HG03439 (cell line): ENCODE measurements at regions not wholly inside any gene's neighbourhood (a gene's known extent, or its start where the extent isn't known, plus 50 kb on each side); places are given as distances from the start of the nearest gene placed in this dataset.
"Not testable (repeated sequence)": the region's sequence is repeated elsewhere in the genome, so short reads cannot be mapped to it uniquely, and the experiment has no call there.

Experiments
- ATAC-seq: cut with Tn5 transposase; IDR thresholded peaks from one replicate; pipeline ENCODE4 v1.9.1; 2021; ENCODE audit warnings: mild to moderate bottlenecking, moderate library complexity; ENCODE audit not compliant: unreplicated experiment

GRCh38 chr15:20348291-20348899 lies 193.2 kb downstream of the GOLGA6L6 start:
- no peak for ATAC-seq

- ATAC-seq, result no peak
These were observed 195.4 kb downstream of the GOLGA6L6 start for GRCh38 chr15:20346082-20346805.

DNA sequence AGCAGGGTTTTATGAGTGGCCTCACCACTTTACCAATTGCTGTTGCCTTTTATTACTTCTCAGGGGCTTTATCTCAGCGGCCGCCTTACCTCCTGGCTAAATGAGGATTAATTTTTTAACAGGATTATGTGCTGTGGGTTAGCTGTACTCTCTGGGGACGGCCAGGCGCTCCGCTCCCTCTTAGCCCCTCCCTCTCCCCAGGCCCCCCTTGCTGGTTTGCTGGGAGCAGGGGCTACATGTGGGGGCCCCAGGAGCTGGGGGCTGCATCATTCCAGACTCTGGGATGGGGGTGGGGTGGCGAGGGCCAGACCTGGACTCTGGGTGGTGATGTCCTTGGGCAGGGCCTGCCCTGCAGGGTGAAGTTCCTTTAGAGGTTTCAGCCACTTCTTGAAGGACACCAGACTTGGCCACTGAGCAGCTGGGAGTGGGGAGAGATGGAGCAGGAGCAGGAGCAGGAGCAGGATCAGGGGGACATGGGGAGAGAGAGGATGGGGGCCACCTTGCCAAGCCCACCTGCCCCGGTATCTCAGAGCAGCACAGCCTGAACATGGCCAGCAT lies 196.1 kb downstream of the GOLGA6L6 start:
- no peak for ATAC-seq

DNA sequence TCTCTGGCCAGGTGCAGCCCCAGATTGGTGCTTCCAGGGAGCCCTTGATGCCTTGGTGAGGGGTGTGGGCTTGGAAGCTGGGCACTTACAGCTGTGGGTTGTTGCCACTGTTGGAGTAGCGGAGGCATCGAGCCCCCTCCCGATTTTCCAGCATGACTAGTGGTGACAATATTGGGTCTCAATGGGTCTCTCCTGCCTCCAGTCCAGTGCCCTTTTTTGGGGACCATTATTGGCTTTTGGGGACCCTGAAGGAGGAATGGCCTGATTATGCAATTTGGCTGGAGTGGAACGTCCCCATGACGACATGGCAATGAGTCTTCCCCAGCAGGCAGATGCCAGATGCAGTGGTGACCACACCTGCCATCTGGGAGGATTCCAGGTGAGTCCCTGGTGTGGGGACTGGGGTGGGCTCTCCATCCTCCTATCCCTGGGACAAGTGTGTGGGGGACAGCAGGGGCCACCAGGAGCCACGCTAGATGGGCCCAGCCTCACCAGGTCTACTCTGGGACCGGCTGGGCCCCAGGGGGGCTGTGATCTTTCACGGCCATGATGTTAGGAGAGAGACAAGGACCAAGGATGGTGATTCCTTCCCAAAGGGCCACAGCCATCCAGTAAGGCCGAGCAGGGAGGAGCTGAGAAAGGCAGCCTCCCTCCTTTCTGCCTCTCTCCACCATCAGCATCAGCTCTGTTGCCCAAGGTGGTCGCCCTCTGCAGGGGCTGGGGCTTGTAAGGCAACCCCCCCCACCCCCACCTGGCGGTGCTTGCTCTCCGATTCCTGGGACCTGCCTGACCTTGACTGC lies 196.8 kb downstream of the GOLGA6L6 start:
- no peak for ATAC-seq

GRCh38 chr15:20343395-20344211 lies 198.0 kb downstream of the GOLGA6L6 start:
- ATAC-seq, result not testable (repeated sequence)

DNA sequence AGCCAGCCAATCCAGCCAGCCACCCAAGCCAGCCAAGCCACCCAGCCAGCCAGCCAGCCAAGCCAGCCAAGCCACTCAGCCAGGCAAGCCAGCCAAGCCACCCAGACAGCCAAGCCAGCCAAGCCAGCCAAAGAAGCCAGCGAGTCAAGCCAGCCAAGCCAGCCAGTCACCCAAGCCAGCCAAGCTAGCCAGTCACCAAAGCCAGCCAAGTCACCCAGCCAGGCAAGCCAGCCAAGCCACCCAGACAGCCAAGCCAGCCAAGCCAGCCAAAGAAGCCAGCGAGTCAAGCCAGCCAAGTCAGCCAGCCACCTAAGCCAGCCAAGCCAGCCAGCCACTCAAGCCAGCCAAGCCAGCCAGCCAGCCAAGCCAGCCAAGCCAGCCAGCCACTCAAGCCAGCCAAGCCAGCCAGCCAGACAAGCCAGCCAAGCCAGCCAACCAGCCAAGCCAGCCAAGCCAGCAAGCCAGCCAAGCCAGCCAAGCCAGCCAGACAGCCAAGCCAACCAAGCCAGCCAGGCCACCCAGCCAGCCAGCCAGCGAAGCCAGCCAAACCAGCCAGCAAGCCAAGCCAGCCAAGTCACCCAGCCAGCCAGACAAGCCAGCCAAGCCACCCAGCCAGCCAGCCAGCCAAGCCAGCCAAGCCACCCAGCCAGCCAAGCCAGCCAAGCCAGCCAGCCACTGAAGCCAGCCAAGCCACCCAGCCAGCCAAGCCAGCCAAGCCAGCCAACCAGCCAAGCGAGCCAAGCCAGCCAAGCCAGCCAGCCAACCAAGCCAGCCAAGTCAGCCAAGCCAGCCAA lies 198.8 kb downstream of the GOLGA6L6 start:
- ATAC-seq, result not testable (repeated sequence)

- ATAC-seq, result no peak
These were observed 199.5 kb downstream of the GOLGA6L6 start for GRCh38 chr15:20341901-20342600.

- ATAC-seq, result no peak
These were observed 200.5 kb downstream of the GOLGA6L6 start for GRCh38 chr15:20340931-20341661.

GRCh38 chr15:20340331-20340811 lies 201.2 kb downstream of the GOLGA6L6 start:
- ATAC-seq, result no peak

- not testable (repeated sequence) for ATAC-seq
These were observed 202.4 kb downstream of the GOLGA6L6 start for GRCh38 chr15:20339086-20339791.

DNA sequence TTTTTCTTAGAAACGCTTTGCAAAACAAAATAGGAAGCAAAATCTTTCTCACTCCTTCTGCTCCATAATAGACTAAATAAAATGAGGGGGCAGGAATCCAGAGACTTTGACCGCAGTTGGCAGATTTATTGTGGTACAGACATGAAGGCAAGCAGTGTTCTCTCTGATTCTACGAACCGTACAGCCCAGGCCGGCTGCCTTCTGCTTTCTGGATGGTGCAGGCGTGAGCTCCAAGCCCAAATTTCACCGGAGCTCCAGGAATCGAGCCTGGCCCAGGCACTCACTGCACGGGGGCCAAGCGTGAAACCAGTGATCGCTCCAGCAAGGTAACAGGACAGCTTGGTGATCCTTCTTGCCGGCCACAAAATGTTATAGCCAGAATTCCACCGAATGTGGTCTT lies 202.9 kb downstream of the GOLGA6L6 start:
- ATAC-seq, result not testable (repeated sequence)

GRCh38 chr15:20337238-20337637 lies 204.4 kb downstream of the GOLGA6L6 start:
- not testable (repeated sequence) for ATAC-seq

DNA sequence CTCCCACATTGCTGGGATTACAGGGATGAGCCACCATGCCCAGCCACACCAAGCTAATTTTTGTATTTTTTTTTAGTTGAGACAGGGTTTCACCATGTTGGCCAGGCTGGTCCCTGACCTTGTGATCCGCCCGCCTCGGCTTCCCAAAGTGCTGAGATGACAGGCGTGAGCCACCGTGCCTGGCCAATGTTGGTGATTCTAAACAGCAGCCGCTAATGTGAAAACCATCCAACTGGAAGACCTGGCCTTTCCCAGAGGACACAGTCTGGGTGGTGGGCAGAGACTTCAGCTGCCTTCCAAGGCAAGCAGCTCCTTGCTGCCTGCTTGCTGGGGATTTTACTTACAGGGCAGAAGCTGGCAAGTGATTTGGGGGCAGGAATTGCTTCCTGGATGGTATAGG lies 207.1 kb downstream of the GOLGA6L6 start:
- not testable (repeated sequence) for ATAC-seq

GRCh38 chr15:20325751-20326150 lies 215.8 kb downstream of the GOLGA6L6 start:
- not testable (repeated sequence) for ATAC-seq

- not testable (repeated sequence) for ATAC-seq
These were observed 224.5 kb downstream of the GOLGA6L6 start for GRCh38 chr15:20317132-20317531.

- not testable (repeated sequence) for ATAC-seq
These were observed 230.5 kb downstream of the GOLGA6L6 start for GRCh38 chr15:20311014-20311680.

GRCh38 chr15:20310603-20311002 lies 231.0 kb downstream of the GOLGA6L6 start:
- ATAC-seq, result no peak
